Activated CD4-positive, alpha-beta T cell treated with anti-CD3 and anti-CD28 coated beads for 36 hours (primary cell): ENCODE measurements at regions not wholly inside any gene's neighbourhood (a gene's known extent, or its start where the extent isn't known, plus 50 kb on each side); places are given as distances from the start of the nearest gene placed in this dataset.

Source experiments
- ATAC-seq: fragments of 200-7000 bp; cut with Tn5 transposase; one replicate; pipeline ENCODE4 v1.10.0; 2021; ENCODE audit warnings: mild to moderate bottlenecking, moderate library complexity
- CTCF ChIA-PET: fragments of 350-600 bp; sonication (Branson Sonifier 250); formaldehyde crosslinking; loops from one replicate; lab custom pipeline; 2021; ENCODE audit warnings: antibody characterized with exemption; lab: Charles Lee
- POLR2A ChIA-PET: fragments of 350-600 bp; sonication (Branson Sonifier 250); formaldehyde crosslinking; loops from one replicate; lab custom pipeline; 2021; ENCODE audit warnings: antibody characterized with exemption, inconsistent platforms; lab: Charles Lee
- DNase-seq: peaks from one replicate; pipeline ENCODE4 v3.0.0-alpha.2; 2020
- H3K27ac Mint-ChIP-seq: one replicate; pipeline ENCODE4 v1.8.0; 2021; ENCODE audit warnings: mixed read lengths
- H3K27me3 Mint-ChIP-seq: one replicate; pipeline ENCODE4 v1.8.0; 2021; ENCODE audit warnings: mixed read lengths
- H3K36me3 Mint-ChIP-seq: one replicate; pipeline ENCODE4 v1.8.0; 2021; ENCODE audit warnings: low read depth, mixed read lengths
- H3K4me1 Mint-ChIP-seq: one replicate; pipeline ENCODE4 v1.8.0; 2021; ENCODE audit warnings: mixed read lengths
- H3K4me3 Mint-ChIP-seq: one replicate; pipeline ENCODE4 v1.8.0; 2021; ENCODE audit warnings: mild to moderate bottlenecking, moderate library complexity, mixed read lengths
- H3K9me3 Mint-ChIP-seq: one replicate; pipeline ENCODE4 v1.8.0; 2021; ENCODE audit warnings: low read depth, mixed read lengths
- intact Hi-C, 2 experiments: fragments of 100-400 bp; cut with DNase I in 1 of 2; cut with micrococcal nuclease in 1 of 2; formaldehyde crosslinking; loops; one replicate each; pipeline versions ENCODE4 v1.14.2 to v1.15.1; 2022 to 2024; cut with DNase I, micrococcal nuclease

GRCh38 chr20:59508729-59509128 is 95.6 kb upstream of the PHACTR3 start:
- ChIA-PET CTCF (interaction anchor here (0.7 kb wide), 1 partner anchor 10 kb away, joined by 3 read pairs; no protein-coding TSS in a partner anchor), POLR2A (no interaction called here)
- no peaks in the 10 kb centered on the region for H3K36me3 Mint-ChIP-seq

DNA sequence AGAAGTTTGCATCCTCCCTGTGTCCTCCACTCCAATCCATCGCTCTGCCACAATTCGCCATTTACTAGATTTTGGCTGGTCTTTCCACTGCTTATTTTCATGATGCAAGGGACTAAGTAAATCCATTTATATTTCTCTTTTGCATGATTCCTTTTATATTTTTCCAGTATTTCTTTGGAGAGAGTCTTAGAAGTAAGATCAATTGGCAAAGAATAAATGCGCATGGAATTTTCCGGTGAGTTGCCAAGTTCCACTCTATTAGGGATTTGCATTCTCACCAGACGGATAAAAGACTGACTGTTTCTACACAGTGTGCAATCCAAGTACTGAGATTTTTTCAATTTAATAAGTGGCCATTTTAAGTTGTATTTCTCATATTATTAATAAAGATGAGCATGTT is 91.7 kb upstream of the PHACTR3 start:
- POLR2A ChIA-PET = no interaction called here
- H3K36me3 Mint-ChIP-seq = no peaks in the 10 kb centered on the region
- peaks cover 29% of the 10 kb centered on the region for H3K27me3 Mint-ChIP-seq
- CTCF ChIA-PET = interaction anchor here (0.9 kb wide), 1 partner anchor 15 kb away, joined by 5 read pairs; no protein-coding TSS in a partner anchor
- H3K4me3 Mint-ChIP-seq = no peak overlapping the region
- ATAC-seq (no peak), DNase-seq (no peak)
- H3K27ac Mint-ChIP-seq = no peak overlapping the region
- H3K9me3 Mint-ChIP-seq = no peaks in the 10 kb centered on the region
- H3K4me1 Mint-ChIP-seq = no peaks in the 10 kb centered on the region
- intact Hi-C loops = no loop called here

More at GRCh38 chr20:59508729-59509128, 95.6 kb upstream of the PHACTR3 start:
- no peaks in the 10 kb centered on the region for H3K4me1 Mint-ChIP-seq
- H3K27me3 Mint-ChIP-seq = peaks cover 5% of the 10 kb centered on the region
- no peaks in the 10 kb centered on the region for H3K9me3 Mint-ChIP-seq
- no peak for DNase-seq
- intact Hi-C loops = no loop called here
- H3K4me3 Mint-ChIP-seq = no peak overlapping the region
- no peak overlapping the region for H3K27ac Mint-ChIP-seq
- ATAC-seq = no peak

- Mint-ChIP-seq H3K27me3 (peaks cover 39% of the 10 kb centered on the region), H3K4me1 (no peaks in the 10 kb centered on the region), H3K27ac (no peak overlapping the region), H3K36me3 (no peaks in the 10 kb centered on the region), H3K9me3 (no peaks in the 10 kb centered on the region), H3K4me3 (no peak overlapping the region)
- intact Hi-C loops = no loop called here
- ATAC-seq (no peak), DNase-seq (no peak)
- CTCF ChIA-PET = interaction anchor here (0.6 kb wide), 1 partner anchor 23 kb away, joined by 4 read pairs; no protein-coding TSS in a partner anchor
- POLR2A ChIA-PET = no interaction called here
Observed at GRCh38 chr20:59514554-59514953, 89.8 kb upstream of the PHACTR3 start.

- CTCF ChIA-PET = interaction anchor here (0.6 kb wide), 1 partner anchor 24 kb away, joined by 4 read pairs; no protein-coding TSS in a partner anchor
- Mint-ChIP-seq H3K27me3 (peaks cover 43% of the 10 kb centered on the region), H3K27ac (no peak overlapping the region), H3K9me3 (no peaks in the 10 kb centered on the region), H3K36me3 (no peaks in the 10 kb centered on the region), H3K4me1 (no peaks in the 10 kb centered on the region), H3K4me3 (no peak overlapping the region)
- intact Hi-C loops = no loop called here
- DNase-seq = peak; percentile 28
- POLR2A ChIA-PET = no interaction called here
- no peak for ATAC-seq
Observed at GRCh38 chr20:59515013-59515905, 89.1 kb upstream of the PHACTR3 start.

DNA sequence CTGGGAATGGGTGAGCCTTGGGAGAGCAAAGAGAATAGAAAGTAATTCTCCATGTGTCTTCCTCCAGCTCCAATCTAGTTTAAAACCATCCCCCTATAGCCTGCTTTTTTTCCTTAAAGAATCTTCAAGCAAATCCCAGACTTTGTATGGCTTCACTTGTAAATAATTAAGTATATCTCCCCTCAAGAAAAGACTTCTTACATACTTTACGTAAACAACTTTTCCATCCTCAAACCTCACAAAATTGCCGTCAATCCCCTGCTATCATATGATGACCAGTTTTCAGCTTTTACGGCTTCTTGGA is 88.5 kb upstream of the PHACTR3 start:
- ChIA-PET POLR2A (no interaction called here), CTCF (interaction anchor here (0.6 kb wide), 1 partner anchor 220 kb away, joined by 3 read pairs; no protein-coding TSS in a partner anchor)
- H3K27me3 Mint-ChIP-seq = peaks cover 47% of the 10 kb centered on the region
- H3K27ac Mint-ChIP-seq = no peak overlapping the region
- ATAC-seq = no peak
- H3K4me3 Mint-ChIP-seq = no peak overlapping the region
- no peaks in the 10 kb centered on the region for H3K36me3 Mint-ChIP-seq
- no peak for DNase-seq
- intact Hi-C loops = no loop called here
- H3K9me3 Mint-ChIP-seq = no peaks in the 10 kb centered on the region
- no peaks in the 10 kb centered on the region for H3K4me1 Mint-ChIP-seq

- no peak overlapping the region for H3K4me3 Mint-ChIP-seq
- no peaks in the 10 kb centered on the region for H3K4me1 Mint-ChIP-seq
- H3K36me3 Mint-ChIP-seq = no peaks in the 10 kb centered on the region
- ATAC-seq (peak; percentile 61), DNase-seq (peak; percentile 32)
- POLR2A ChIA-PET = no interaction called here
- H3K9me3 Mint-ChIP-seq = no peaks in the 10 kb centered on the region
- peaks cover 56% of the 10 kb centered on the region for H3K27me3 Mint-ChIP-seq
- CTCF ChIA-PET = interaction anchor here (0.6 to 1.8 kb wide), 7 partner anchors 10 to 233 kb away, joined by 3 to 6 read pairs (median 3); no protein-coding TSS in a partner anchor
- H3K27ac Mint-ChIP-seq = no peak overlapping the region
- intact Hi-C loops = no loop called here
Observed at GRCh38 chr20:59518881-59519706, 85.2 kb upstream of the PHACTR3 start.

DNA sequence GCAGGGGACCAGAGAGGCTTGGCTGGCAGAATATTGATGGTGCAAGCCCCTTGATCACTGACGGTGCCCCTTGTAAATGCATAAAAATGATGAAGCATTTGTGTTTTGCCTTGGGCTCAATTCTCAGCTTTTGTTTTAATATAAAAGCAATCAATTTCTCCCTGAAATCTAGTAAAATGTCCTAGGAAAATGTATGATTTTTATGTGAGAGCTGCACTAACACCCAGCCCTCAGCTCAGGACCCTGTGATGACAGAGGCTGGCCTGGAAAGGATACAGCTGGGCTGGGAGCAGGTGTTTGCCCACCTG is 84.7 kb upstream of the PHACTR3 start:
- ATAC-seq (no peak), DNase-seq (no peak)
- Mint-ChIP-seq H3K4me3 (no peak overlapping the region), H3K4me1 (no peaks in the 10 kb centered on the region), H3K27me3 (peaks cover 56% of the 10 kb centered on the region), H3K27ac (no peak overlapping the region), H3K9me3 (no peaks in the 10 kb centered on the region), H3K36me3 (no peaks in the 10 kb centered on the region)
- intact Hi-C loops = no loop called here
- ChIA-PET CTCF (interaction anchor here (0.7 to 1.8 kb wide), 4 partner anchors 9 to 233 kb away, joined by 3 to 6 read pairs (median 4); no protein-coding TSS in a partner anchor), POLR2A (no interaction called here)

DNA sequence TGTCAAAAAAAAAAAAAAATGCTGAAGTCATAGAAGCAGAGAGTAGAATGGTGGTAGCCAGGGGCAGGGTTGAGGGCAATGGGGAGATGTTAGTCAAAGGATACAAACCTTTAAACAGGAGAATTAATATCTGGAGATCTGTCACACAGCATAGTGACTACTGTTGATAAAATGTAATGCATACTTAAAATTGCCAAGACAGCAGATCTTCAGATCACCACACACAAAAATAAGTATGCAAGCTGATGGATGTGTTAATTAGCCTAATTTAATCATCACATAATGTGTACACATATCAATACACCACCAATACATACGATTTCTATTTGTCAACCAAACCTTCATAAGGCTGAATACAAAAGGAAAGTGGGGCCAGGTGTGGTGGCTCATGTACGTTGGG is 83.5 kb upstream of the PHACTR3 start:
- Mint-ChIP-seq H3K4me3 (no peak overlapping the region), H3K36me3 (no peaks in the 10 kb centered on the region), H3K9me3 (no peaks in the 10 kb centered on the region), H3K27me3 (peaks cover 59% of the 10 kb centered on the region), H3K27ac (no peak overlapping the region), H3K4me1 (no peaks in the 10 kb centered on the region)
- ChIA-PET POLR2A (no interaction called here), CTCF (interaction anchor here (0.7 kb wide), 1 partner anchor 59 kb away, joined by 3 read pairs; no protein-coding TSS in a partner anchor)
- DNase-seq = no peak
- no peak for ATAC-seq
- intact Hi-C loops = no loop called here

GRCh38 chr20:59525500-59526241 is 78.7 kb upstream of the PHACTR3 start:
- H3K27me3 Mint-ChIP-seq = peaks cover 51% of the 10 kb centered on the region
- no peak for ATAC-seq
- ChIA-PET POLR2A (no interaction called here), CTCF (no interaction called here)
- no peaks in the 10 kb centered on the region for H3K4me1 Mint-ChIP-seq
- H3K27ac Mint-ChIP-seq = no peak overlapping the region
- H3K4me3 Mint-ChIP-seq = no peak overlapping the region
- H3K9me3 Mint-ChIP-seq = no peaks in the 10 kb centered on the region
- peak; percentile 59 for DNase-seq
- no peaks in the 10 kb centered on the region for H3K36me3 Mint-ChIP-seq
- intact Hi-C loops = no loop called here

DNA sequence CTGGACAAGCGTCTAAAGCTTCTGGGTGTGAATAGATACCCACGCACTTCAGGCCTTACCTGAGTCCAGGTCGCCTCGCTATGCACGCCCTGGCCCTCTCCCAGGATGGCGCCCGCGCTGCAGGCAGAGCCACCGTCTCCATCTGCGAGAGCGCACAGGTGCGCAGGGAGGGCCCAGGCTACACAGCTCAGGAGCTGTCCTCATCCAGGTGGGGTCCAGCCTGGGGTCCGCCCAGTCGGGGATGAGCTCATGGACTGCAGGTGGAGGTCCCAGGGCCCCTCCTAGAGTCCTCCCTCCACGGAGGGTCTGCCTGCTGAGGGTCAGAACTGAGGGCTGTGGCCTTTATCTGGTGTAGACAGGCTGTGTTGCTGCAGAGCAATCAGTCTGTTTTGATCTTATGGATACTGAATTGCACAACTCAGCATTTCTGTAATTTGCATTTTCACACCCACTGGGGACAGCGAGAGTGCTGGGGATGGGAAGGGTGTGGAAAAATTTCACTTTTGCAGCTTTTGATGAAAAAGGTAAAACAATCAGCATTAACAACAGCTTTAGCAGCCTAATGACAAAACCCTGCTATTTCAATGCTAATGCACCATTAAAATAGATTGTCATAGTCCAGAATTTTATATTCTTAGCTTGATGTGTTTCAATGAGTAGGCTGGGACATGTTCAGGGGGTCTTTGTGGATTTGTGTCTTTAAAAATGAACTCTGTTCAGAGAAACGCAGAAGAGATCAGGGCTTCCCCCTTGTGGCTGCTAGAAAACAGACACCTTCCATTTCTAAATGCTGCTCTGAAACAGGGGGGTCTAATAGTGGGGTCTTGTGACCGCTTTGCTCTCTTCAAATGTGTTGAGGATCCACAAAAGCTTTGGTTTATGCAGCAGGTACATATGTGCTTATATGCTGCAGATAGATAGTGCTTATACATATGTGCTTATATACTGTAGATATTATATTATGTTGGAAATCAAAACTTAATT is 77.8 kb upstream of the PHACTR3 start:
- intact Hi-C loops = no loop called here
- H3K4me1 Mint-ChIP-seq = no peaks in the 10 kb centered on the region
- peaks cover 50% of the 10 kb centered on the region for H3K27me3 Mint-ChIP-seq
- DNase-seq = no peak
- ATAC-seq = no peak
- POLR2A ChIA-PET = no interaction called here
- H3K27ac Mint-ChIP-seq = no peak overlapping the region
- no peak overlapping the region for H3K4me3 Mint-ChIP-seq
- no peaks in the 10 kb centered on the region for H3K9me3 Mint-ChIP-seq
- no peaks in the 10 kb centered on the region for H3K36me3 Mint-ChIP-seq
- CTCF ChIA-PET = interaction anchor here (0.7 to 1.0 kb wide), 3 partner anchors 13 to 590 kb away, joined by 3 read pairs; no protein-coding TSS in a partner anchor
